Stimulated activated CD4-positive, alpha-beta T cell treated with anti-CD3 and anti-CD28 coated beads, TNF-alpha, amount 100 ng/mL, for 48 hours (primary cell): ENCODE measurements at regions not wholly inside any gene's neighbourhood (a gene's known extent, or its start where the extent isn't known, plus 50 kb on each side); places are given as distances from the start of the nearest gene placed in this dataset.
A peak's percentile ranks its signal among the peaks of the same experiment; 100 is the strongest.

Experiments used
- DNase-seq, 3 donors: peaks; one replicate each; pipeline ENCODE4 v3.0.0-alpha.2; 2020; ENCODE audit warnings: low read depth in 3 of 3

- no peak for DNase-seq
Measured at GRCh38 chr2:7812231-7812995, 869.4 kb upstream of the ID2 start.

- no peak for DNase-seq
Measured at GRCh38 chr2:7813541-7814292, 868.1 kb upstream of the ID2 start.

GRCh38 chr2:7815726-7816125 is 866.1 kb upstream of the ID2 start:
- no peak for DNase-seq

GRCh38 chr2:7816233-7816632 is 865.6 kb upstream of the ID2 start:
- DNase-seq = no peak

GRCh38 chr2:7816944-7817343 is 864.9 kb upstream of the ID2 start:
- no peak for DNase-seq

GRCh38 chr2:7819316-7819715 is 862.5 kb upstream of the ID2 start:
- DNase-seq = no peak

GRCh38 chr2:7819850-7820249 is 862.0 kb upstream of the ID2 start:
- no peak for DNase-seq

- DNase-seq = no peak
Measured at GRCh38 chr2:7824211-7824610, 857.6 kb upstream of the ID2 start.

GRCh38 chr2:7825591-7826312 is 856.1 kb upstream of the ID2 start:
- DNase-seq = peak; percentile 22 to 70 (median 45)

- DNase-seq = no peak
Measured at GRCh38 chr2:7826656-7827055, 855.2 kb upstream of the ID2 start.

GRCh38 chr2:7829241-7829640 is 852.6 kb upstream of the ID2 start:
- no peak for DNase-seq

GRCh38 chr2:7830616-7831015 is 851.2 kb upstream of the ID2 start:
- DNase-seq = no peak

- no peak for DNase-seq
Measured at GRCh38 chr2:7835151-7835550, 846.7 kb upstream of the ID2 start.

GRCh38 chr2:7835693-7836680 is 845.9 kb upstream of the ID2 start:
- no peak for DNase-seq

GRCh38 chr2:7837237-7837760 is 844.6 kb upstream of the ID2 start:
- DNase-seq = no peak

GRCh38 chr2:7838669-7839068 is 843.2 kb upstream of the ID2 start:
- no peak for DNase-seq

GRCh38 chr2:7840651-7841380 is 841.0 kb upstream of the ID2 start:
- no peak for DNase-seq

GRCh38 chr2:7841751-7842150 is 840.1 kb upstream of the ID2 start:
- DNase-seq = no peak

GRCh38 chr2:7844414-7844965 is 837.4 kb upstream of the ID2 start:
- no peak for DNase-seq

- DNase-seq = no peak
Measured at GRCh38 chr2:7845332-7845731, 836.5 kb upstream of the ID2 start.
